HG02610 (cell line): ENCODE measurements at regions not wholly inside any gene's neighbourhood (a gene's known extent, or its start where the extent isn't known, plus 50 kb on each side); places are given as distances from the start of the nearest gene placed in this dataset.
A peak's percentile ranks its signal among the peaks of the same experiment; 100 is the strongest.

ENCODE experiments used
- ATAC-seq: cut with Tn5 transposase; IDR thresholded peaks from one replicate; pipeline ENCODE4 v1.9.1; 2021; ENCODE audit warnings: mild to moderate bottlenecking, moderate library complexity; ENCODE audit not compliant: unreplicated experiment

DNA sequence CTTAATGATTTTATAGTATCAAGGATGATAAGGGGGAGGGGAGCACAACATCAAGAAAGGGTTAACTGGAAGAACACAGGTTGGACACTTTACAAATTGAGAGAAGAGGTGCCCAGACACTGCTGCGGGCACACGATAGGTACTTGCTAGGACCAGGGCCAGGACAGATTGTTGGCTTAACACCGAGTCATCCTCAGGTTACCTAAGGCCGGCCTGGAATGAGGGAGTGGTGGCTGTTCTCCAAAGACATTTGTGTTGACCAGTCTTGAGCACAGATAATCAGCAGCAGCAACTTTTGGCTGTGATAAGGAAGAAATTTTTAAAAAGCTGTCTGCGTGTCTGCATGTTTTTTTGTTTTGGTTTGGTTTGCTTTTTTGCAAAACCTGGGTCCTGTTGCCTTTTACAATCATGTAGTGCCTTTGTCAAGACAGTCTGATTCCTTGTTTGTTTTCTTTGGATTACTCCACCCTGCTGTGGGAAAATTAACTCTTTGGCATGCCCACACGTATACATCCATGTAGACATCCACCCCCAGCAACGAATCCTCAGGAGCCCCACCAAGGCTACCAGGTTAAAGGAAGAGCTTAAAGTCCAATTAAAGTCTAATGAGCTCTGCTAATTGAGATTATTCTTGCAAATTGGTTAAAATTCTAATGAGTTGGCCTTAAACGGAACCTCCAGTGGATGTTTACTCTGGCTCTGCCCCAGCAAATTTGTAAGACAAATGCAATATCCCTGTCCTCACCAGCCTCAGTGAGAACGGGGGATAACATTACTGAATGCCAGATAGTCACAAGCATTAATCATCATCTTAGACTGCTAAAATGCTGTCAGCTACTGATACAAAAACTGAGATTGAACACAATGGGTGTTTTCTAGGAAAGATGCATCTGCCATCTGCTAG lies 382.3 kb downstream of the ACTL7B start:
- ATAC-seq: no peak

DNA sequence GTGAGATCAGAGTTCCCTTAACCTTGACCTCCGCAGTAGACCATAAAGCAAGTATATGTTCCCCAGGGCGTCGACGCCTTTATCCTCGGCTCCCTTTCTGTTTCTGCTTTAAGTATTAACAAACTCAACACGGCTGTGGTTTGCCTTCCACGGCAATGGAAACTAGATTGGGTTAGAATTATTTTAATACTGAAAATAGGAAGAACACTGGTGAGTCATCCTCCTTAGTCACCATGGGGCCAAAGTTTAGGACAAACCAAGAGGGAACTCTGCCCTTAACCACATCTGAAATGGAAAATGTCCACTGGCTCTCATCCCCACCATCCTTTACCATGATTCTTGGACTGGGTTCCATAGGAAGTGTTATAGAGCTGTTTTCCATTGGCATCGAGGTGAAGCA lies 386.1 kb downstream of the ACTL7B start:
- ATAC-seq: no peak

DNA sequence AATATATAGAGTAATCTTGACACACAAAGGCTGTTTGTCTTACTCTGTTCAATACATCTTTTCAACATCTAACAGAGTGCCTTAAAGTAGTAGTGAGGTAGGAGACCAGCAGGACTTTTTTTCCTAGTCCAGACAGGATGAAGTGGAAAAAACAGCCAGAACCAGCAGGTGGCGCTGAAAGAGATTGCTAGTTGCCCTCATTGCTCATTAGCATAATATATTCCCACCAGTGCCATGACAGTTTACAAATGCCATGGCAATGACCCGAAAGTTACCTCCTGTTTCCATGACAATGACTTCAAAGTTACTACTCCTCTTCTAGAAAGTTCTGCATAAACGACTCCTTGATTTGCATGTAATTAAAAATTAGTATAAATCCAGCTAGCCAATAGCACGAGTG lies 387.4 kb downstream of the ACTL7B start:
- ATAC-seq: peak; percentile 67

- no peak for ATAC-seq
Measured at GRCh38 chr9:108467653-108468324, 388.0 kb downstream of the ACTL7B start.

DNA sequence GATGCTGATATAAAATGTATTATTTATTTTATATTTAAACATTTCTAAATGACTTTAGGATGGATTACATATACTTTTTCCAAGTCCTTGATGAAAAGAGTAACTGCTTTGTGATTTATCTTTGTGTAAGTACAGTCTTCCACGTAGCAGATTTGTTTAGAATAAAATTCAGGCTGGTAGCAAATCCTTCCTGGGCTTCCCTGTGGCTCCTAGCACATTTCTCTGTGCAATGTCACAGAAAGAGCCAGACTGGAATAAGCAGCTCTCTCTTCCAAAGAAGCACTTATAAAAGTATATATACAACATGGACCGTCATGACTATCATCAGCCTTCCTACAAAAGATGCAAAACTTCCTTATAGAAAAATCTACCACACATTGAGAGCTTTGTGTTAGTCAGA lies 388.6 kb downstream of the ACTL7B start:
- ATAC-seq: no peak

- no peak for ATAC-seq
Measured at GRCh38 chr9:108466304-108466703, 389.5 kb downstream of the ACTL7B start.

GRCh38 chr9:108463932-108464606 lies 391.7 kb downstream of the ACTL7B start:
- ATAC-seq: no peak

DNA sequence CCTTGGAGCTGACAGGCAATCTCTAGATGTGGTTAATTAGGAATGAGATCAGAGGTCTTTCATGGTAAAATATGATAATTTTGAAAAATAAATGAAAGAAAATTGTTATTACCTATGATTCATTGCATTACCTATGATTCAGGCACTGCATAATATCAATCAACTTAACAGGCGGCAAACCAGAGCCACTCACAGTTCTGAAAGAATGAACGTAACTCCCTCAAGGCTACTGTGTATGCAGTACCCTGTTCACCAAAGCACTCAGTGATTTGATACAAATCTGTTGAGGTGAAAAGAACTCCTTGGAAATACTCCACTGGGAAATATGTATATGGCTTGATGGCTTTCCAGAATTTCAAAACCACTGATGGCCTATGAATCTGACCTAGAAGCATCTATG lies 398.9 kb downstream of the ACTL7B start:
- ATAC-seq: no peak

DNA sequence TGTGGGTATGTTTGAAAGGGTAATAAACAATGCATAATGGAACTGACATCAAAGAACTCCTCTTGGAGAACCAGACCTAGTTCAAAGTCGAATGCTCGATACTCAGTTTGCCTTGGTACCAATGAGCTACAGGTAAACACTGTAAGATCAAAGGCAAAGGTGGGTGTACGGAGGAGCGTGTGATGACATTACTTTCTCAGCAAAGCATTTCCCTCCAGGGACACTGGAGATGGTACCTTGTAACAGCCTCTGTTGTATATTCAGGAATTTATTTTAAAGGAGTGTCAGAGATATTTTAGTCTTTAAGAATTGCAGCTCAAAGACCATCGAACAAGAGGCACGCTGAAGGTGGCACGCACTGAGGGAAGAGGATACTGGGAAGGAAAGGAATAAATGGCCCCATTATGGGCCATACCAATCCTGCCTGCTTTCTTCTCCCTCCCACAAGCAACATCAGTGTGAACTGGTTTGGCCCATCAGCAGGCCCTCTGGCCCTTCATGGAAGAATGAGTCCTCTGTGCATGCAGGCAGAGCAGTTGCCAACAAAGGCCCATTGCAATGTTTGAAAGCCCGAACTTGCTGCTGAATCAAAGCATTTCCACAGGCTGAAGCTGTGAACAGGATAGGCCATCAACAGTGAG lies 410.2 kb downstream of the ACTL7B start:
- no peak for ATAC-seq

- ATAC-seq: no peak
Measured at GRCh38 chr9:108444400-108445358, 411.1 kb downstream of the ACTL7B start.

GRCh38 chr9:108443741-108444140 lies 412.0 kb downstream of the ACTL7B start:
- no peak for ATAC-seq

GRCh38 chr9:108443019-108443633 lies 412.7 kb downstream of the ACTL7B start:
- ATAC-seq: no peak

- no peak for ATAC-seq
Measured at GRCh38 chr9:108442627-108443018, 413.2 kb downstream of the ACTL7B start.

- no peak for ATAC-seq
Measured at GRCh38 chr9:108441726-108442125, 414.1 kb downstream of the ACTL7B start.

GRCh38 chr9:108441251-108441650 lies 414.5 kb downstream of the ACTL7B start:
- ATAC-seq: no peak

- ATAC-seq: no peak
Measured at GRCh38 chr9:108439947-108440346, 415.8 kb downstream of the ACTL7B start.

GRCh38 chr9:108437656-108438055 lies 418.1 kb downstream of the ACTL7B start:
- no peak for ATAC-seq

DNA sequence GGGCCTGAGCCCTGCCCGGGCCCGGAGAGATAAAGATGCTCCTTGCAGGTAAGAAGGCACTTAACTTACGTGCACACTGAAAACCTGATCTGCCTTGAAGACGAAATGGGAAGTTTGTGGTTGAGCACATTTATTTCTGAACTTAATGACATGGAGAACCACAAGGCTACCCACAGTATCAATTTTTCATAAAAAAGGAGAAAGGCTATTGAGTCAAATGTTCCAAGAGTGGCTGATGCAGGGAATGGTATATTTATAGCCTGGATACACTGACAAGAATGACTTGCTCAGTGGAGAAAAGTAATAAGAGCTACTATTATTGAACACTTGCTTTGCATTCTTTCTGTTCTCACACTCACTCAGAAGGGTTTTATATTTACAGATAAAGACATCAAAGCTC lies 419.3 kb downstream of the ACTL7B start:
- no peak for ATAC-seq

DNA sequence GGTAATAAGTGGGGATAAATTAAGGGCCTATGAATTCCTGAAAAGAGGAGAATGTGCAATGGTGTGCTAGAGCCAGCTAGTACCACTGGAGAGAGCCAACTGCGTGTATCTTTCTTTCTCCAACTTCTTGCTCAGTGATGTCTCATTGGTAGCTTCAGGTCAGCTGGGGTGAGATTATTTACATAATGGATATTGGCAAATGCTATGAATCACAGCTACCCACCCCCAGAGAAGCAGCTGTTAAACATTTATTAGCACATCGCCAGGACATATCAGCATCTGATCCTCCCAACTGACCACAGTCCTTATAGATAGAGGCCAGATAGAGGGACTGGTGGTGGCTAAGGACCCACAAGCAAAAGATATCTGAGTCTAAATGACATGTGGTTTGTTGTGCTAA lies 421.3 kb downstream of the ACTL7B start:
- ATAC-seq: no peak

GRCh38 chr9:108434036-108434435 lies 421.8 kb downstream of the ACTL7B start:
- no peak for ATAC-seq
